GM23338 (cell line): ENCODE measurements at regions not wholly inside any gene's neighbourhood (a gene's known extent, or its start where the extent isn't known, plus 50 kb on each side); places are given as distances from the start of the nearest gene placed in this dataset.

ENCODE experiments used
- ATAC-seq: fragments of 200-7000 bp; cut with Tn5 transposase; 3 replicates; pipeline ENCODE4 v1.9.1; 2020
- DNase-seq: peaks from one replicate; pipeline ENCODE4 v3.0.0-alpha.2; 2015; ENCODE audit warnings: low spot score
- H2AFZ ChIP-seq: fragments of 200-600 bp; sonication (generic); 2 replicates; pipeline ENCODE4 v1.8.0; 2016; ENCODE audit warnings: antibody characterized with exemption, mild to moderate bottlenecking, moderate library complexity
- H3F3A ChIP-seq: fragments of 200-600 bp; sonication (generic); replicated peaks from 2 replicates; pipeline ENCODE4 v1.8.0; 2017; ENCODE audit warnings: antibody characterized with exemption, mixed run types, low read depth
- H3K27ac ChIP-seq: fragments of 200-600 bp; sonication (generic); 2 replicates; pipeline ENCODE4 v1.6.1; 2016; ENCODE audit warnings: low read depth
- H3K27me3 ChIP-seq: fragments of 200-600 bp; sonication (generic); 2 replicates; pipeline ENCODE4 v1.8.0; 2016; ENCODE audit warnings: mild to moderate bottlenecking, mixed run types, moderate library complexity; ENCODE audit not compliant: insufficient read depth
- H3K36me3 ChIP-seq: fragments of 200-600 bp; sonication (generic); 2 replicates; pipeline ENCODE4 v1.8.0; 2016; ENCODE audit warnings: mild to moderate bottlenecking; ENCODE audit not compliant: insufficient read depth
- H3K4me1 ChIP-seq: fragments of 200-600 bp; sonication (generic); 2 replicates; pipeline ENCODE4 v1.8.0; 2016; ENCODE audit warnings: mild to moderate bottlenecking, moderate library complexity; ENCODE audit not compliant: insufficient read depth
- H3K4me2 ChIP-seq: fragments of 200-600 bp; sonication (generic); 2 replicates; pipeline ENCODE4 v1.7.1; 2017; ENCODE audit warnings: mixed run types
- H3K4me3 ChIP-seq: fragments of 200-600 bp; sonication (generic); 2 replicates; pipeline ENCODE4 v1.6.1; 2016; ENCODE audit warnings: mixed run types
- H3K79me2 ChIP-seq: fragments of 200-600 bp; sonication (generic); replicated peaks from 2 replicates; pipeline ENCODE4 v1.8.0; 2017; ENCODE audit warnings: mild to moderate bottlenecking; ENCODE audit not compliant: insufficient read depth
- H3K9me2 ChIP-seq: fragments of 200-600 bp; sonication (generic); 2 replicates; pipeline ENCODE4 v1.8.0; 2017; ENCODE audit not compliant: insufficient read depth
- H4K20me1 ChIP-seq: fragments of 200-600 bp; sonication (generic); replicated peaks from 2 replicates; pipeline ENCODE4 v1.8.0; 2017; ENCODE audit warnings: mild to moderate bottlenecking; ENCODE audit not compliant: insufficient read depth
- H3K27ac Mint-ChIP-seq: 2 replicates; pipeline ENCODE4 v1.8.0; 2020; ENCODE audit warnings: inconsistent platforms, mild to moderate bottlenecking, moderate library complexity, mixed read lengths
- H3K27me3 Mint-ChIP-seq: 3 replicates; pipeline ENCODE4 v1.8.0; 2022; ENCODE audit warnings: low read depth, mild to moderate bottlenecking, moderate library complexity, mixed read lengths, inconsistent platforms; ENCODE audit not compliant: insufficient read depth, poor library complexity
- H3K36me3 Mint-ChIP-seq: 3 replicates; pipeline ENCODE4 v1.8.0; 2021; ENCODE audit warnings: low read depth, mild to moderate bottlenecking, inconsistent platforms, moderate library complexity, mixed read lengths
- H3K4me1 Mint-ChIP-seq: 3 replicates; pipeline ENCODE4 v1.8.0; 2020; ENCODE audit warnings: mild to moderate bottlenecking, inconsistent platforms, mixed read lengths
- H3K4me3 Mint-ChIP-seq: 3 replicates; pipeline ENCODE4 v1.8.0; 2021; ENCODE audit warnings: moderate library complexity, mild to moderate bottlenecking, inconsistent platforms, mixed read lengths
- H3K9me3 Mint-ChIP-seq: 3 replicates; pipeline ENCODE4 v1.8.0; 2020; ENCODE audit warnings: moderate library complexity, mild to moderate bottlenecking, inconsistent platforms, mixed read lengths
- CTCF ChIP-seq, 2 experiments: fragments of 200-600 bp in 1 of 2; sonication (generic) in 1 of 2; conservative IDR thresholded peaks; 2 replicates each; pipeline versions ENCODE4 v1.5.1 to v1.6.1; 2016 to 2017; ENCODE audit warnings: antibody characterized with exemption in 2 of 2, low read depth in 2 of 2, mild to moderate bottlenecking in 2 of 2, moderate library complexity in 1 of 2
- EZH2 ChIP-seq: fragments of 200-600 bp; sonication (generic); IDR thresholded peaks from one replicate; pipeline ENCODE4 v1.8.0; 2017; ENCODE audit warnings: antibody characterized with exemption, mild to moderate bottlenecking, low read depth; ENCODE audit not compliant: unreplicated experiment
- EZH2phosphoT487 ChIP-seq: fragments of 200-600 bp; sonication (generic); IDR thresholded peaks from one replicate; pipeline ENCODE4 v1.8.1; 2018; ENCODE audit warnings: antibody characterized with exemption; ENCODE audit not compliant: unreplicated experiment
- JUNB ChIP-seq: IDR thresholded peaks from one replicate; pipeline ENCODE4 v1.6.1; 2016; ENCODE audit warnings: antibody characterized with exemption; ENCODE audit not compliant: unreplicated experiment
- POLR2AphosphoS5 ChIP-seq: IDR thresholded peaks from 2 replicates; pipeline ENCODE4 v1.6.1; 2016; ENCODE audit warnings: antibody characterized with exemption, low read depth
- STAT1 ChIP-seq: IDR thresholded peaks from one replicate; pipeline ENCODE4 v1.6.1; 2016; ENCODE audit warnings: antibody characterized with exemption; ENCODE audit not compliant: unreplicated experiment
- ZNF331 ChIP-seq: fragments of 250-450 bp; sonication (Bioruptor Pico); IDR thresholded peaks from 2 replicates; pipeline ENCODE4 v1.5.0; 2020; ENCODE audit warnings: low read depth, mild to moderate bottlenecking, moderate library complexity
- ZNF462 ChIP-seq: fragments of 250-450 bp; sonication (Bioruptor Pico); IDR thresholded peaks from 2 replicates; pipeline ENCODE4 v1.5.0; 2020; ENCODE audit warnings: mild to moderate bottlenecking, moderate library complexity

- TF ChIP-seq ZNF331 (CRISPR knock-in tag) (no peak), STAT1 (no peak), EZH2phosphoT487 (no peak), CTCF (conservative IDR thresholded peaks at IDR 0.05; ENCODE audit: low read depth in 2 of 2) (no peak), JUNB (no peak)
These were observed 61.5 kb downstream of the SIPA1L2 start (continued) for GRCh38 chr1:232568331-232568852.

GRCh38 chr1:232566093-232566492, 63.8 kb downstream of the SIPA1L2 start:
- H3K27ac Mint-ChIP-seq, result no peak overlapping the region

GRCh38 chr1:232562855-232563510, 67.0 kb downstream of the SIPA1L2 start:
- no peaks in the 10 kb centered on the region for H3K9me3 Mint-ChIP-seq
- no peak overlapping the region for H2AFZ ChIP-seq
- H3K36me3 Mint-ChIP-seq, result no peaks in the 10 kb centered on the region
- H3K27ac ChIP-seq, result no peak overlapping the region
- no peak overlapping the region for H3K27ac Mint-ChIP-seq
- no peak overlapping the region for H3K4me3 Mint-ChIP-seq
- H3K27me3 Mint-ChIP-seq, result peaks cover 6% of the 10 kb centered on the region
- H3K4me1 ChIP-seq, result peaks cover 17% of the 10 kb centered on the region
- H3K4me2 ChIP-seq, result no peak overlapping the region
- ATAC-seq (no peak), DNase-seq (no peak)
- no peaks in the 10 kb centered on the region for H4K20me1 ChIP-seq
- no peaks in the 10 kb centered on the region for H3K36me3 ChIP-seq
- 0 out of 2 replicates have a peak, but pooled peaks cover 5% of the 10 kb centered on the region for H3K79me2 ChIP-seq
- H3F3A ChIP-seq, result no peaks in the 10 kb centered on the region
- peaks cover 48% of the 10 kb centered on the region for H3K4me1 Mint-ChIP-seq
- H3K9me2 ChIP-seq, result no peaks in the 10 kb centered on the region
- no peak overlapping the region for H3K4me3 ChIP-seq
- H3K27me3 ChIP-seq, result no peaks in the 10 kb centered on the region
- no peak for TF ChIP-seq POLR2AphosphoS5
- no peak for TF ChIP-seq STAT1
- TF ChIP-seq ZNF462, result no peak
- no peak for TF ChIP-seq EZH2

More at GRCh38 chr1:232566093-232566492, 63.8 kb downstream of the SIPA1L2 start:
- DNase-seq, result no peak
- no peak for TF ChIP-seq EZH2phosphoT487
- TF ChIP-seq ZNF331 (CRISPR knock-in tag), result no peak
- peaks cover 33% of the 10 kb centered on the region; the same call in 2 of the 3 replicates for H3K4me1 Mint-ChIP-seq
- Histone ChIP-seq H3K4me3 (no peak overlapping the region), H4K20me1 (no peaks in the 10 kb centered on the region), H3K27me3 (no peaks in the 10 kb centered on the region), H3K9me2 (no peaks in the 10 kb centered on the region), H3K27ac (no peak overlapping the region), H3F3A (no peaks in the 10 kb centered on the region), H2AFZ (no peak overlapping the region), H3K4me2 (no peak overlapping the region), H3K4me1 (peaks cover 4% of the 10 kb centered on the region; the same call in 1 of the 2 replicates), H3K36me3 (no peaks in the 10 kb centered on the region), H3K79me2 (0 out of 2 replicates have a peak, but pooled peaks cover 5% of the 10 kb centered on the region)
- no peak overlapping the region for H3K4me3 Mint-ChIP-seq
- H3K36me3 Mint-ChIP-seq, result no peaks in the 10 kb centered on the region
- no peak for ATAC-seq
- peaks cover 6% of the 10 kb centered on the region for H3K27me3 Mint-ChIP-seq
- no peaks in the 10 kb centered on the region for H3K9me3 Mint-ChIP-seq
